Hepatocyte (in vitro differentiated cells): ENCODE measurements at regions not wholly inside any gene's neighbourhood (a gene's known extent, or its start where the extent isn't known, plus 50 kb on each side); places are given as distances from the start of the nearest gene placed in this dataset.
"Not testable (repeated sequence)": the region's sequence is repeated elsewhere in the genome, so short reads cannot be mapped to it uniquely, and the experiment has no call there.

Experiments used
- EZH2 ChIP-seq: fragments of 200-600 bp; sonication (generic); IDR thresholded peaks from 2 replicates; pipeline ENCODE4 v1.6.1; 2016; ENCODE audit warnings: antibody characterized with exemption, mild to moderate bottlenecking, borderline replicate concordance
- EZH2phosphoT487 ChIP-seq: fragments of 200-600 bp; sonication (generic); IDR thresholded peaks from one replicate; pipeline ENCODE4 v1.6.1; 2018; ENCODE audit warnings: antibody characterized with exemption, mild to moderate bottlenecking, low read depth, moderate library complexity; ENCODE audit not compliant: unreplicated experiment, severe bottlenecking
- TF ChIP-seq, protein P1 (sequence below): fragments of 200-600 bp; sonication (generic); IDR thresholded peaks from 2 replicates; pipeline ENCODE4 v1.5.1; 2016; ENCODE audit warnings: antibody characterized with exemption, mild to moderate bottlenecking; ENCODE audit not compliant: poor library complexity

DNA sequence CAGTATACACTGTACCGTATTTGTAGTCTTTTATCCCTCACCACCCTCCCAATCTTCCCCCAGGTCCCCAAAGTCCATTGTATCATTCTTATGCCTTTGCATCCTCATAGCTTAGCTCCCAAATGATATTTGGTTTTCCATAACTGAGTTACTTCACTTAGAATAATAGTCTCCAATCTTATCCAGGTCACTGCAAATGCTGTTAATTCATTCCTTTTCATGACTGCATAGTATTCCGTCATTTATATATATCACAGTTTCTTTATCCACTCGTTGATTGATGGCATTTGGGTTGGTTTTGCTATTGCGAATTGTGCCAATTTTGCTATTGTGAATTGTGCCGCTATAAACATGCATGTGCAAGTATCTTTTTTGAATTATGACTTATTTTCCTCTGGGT lies 83.6 kb upstream of the MSTN start:
- TF ChIP-seq, protein P1, sequence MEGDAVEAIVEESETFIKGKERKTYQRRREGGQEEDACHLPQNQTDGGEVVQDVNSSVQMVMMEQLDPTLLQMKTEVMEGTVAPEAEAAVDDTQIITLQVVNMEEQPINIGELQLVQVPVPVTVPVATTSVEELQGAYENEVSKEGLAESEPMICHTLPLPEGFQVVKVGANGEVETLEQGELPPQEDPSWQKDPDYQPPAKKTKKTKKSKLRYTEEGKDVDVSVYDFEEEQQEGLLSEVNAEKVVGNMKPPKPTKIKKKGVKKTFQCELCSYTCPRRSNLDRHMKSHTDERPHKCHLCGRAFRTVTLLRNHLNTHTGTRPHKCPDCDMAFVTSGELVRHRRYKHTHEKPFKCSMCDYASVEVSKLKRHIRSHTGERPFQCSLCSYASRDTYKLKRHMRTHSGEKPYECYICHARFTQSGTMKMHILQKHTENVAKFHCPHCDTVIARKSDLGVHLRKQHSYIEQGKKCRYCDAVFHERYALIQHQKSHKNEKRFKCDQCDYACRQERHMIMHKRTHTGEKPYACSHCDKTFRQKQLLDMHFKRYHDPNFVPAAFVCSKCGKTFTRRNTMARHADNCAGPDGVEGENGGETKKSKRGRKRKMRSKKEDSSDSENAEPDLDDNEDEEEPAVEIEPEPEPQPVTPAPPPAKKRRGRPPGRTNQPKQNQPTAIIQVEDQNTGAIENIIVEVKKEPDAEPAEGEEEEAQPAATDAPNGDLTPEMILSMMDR: not testable (repeated sequence)
- TF ChIP-seq EZH2, EZH2phosphoT487: not testable (repeated sequence)
